Neural cell (in vitro differentiated cells): ENCODE measurements at regions not wholly inside any gene's neighbourhood (a gene's known extent, or its start where the extent isn't known, plus 50 kb on each side); places are given as distances from the start of the nearest gene placed in this dataset.

Source experiments
- H2AFZ ChIP-seq: fragments of 200-600, 300-800 bp; sonication (generic), shearing (Covaris generic); 2 replicates; pipeline ENCODE4 v1.6.0; 2014; ENCODE audit warnings: low read depth, mild to moderate bottlenecking, antibody characterized with exemption, low read length, moderate library complexity
- H3F3A ChIP-seq: fragments of 200-600 bp; shearing (Covaris generic); 2 replicates; pipeline ENCODE4 v1.6.1; 2016; ENCODE audit warnings: mild to moderate bottlenecking, moderate library complexity, mixed read lengths, antibody characterized with exemption, low read length; ENCODE audit not compliant: insufficient read depth, poor library complexity, severe bottlenecking
- H3K27ac ChIP-seq: fragments of 200-600, 300-800 bp; sonication (generic), shearing (Covaris generic); 2 replicates; pipeline ENCODE4 v1.5.1; 2014; ENCODE audit warnings: mild to moderate bottlenecking, low read length, moderate library complexity
- H3K27me3 ChIP-seq: fragments of 300-800, 200-600 bp; sonication (generic), shearing (Covaris generic); 2 replicates; pipeline ENCODE4 v1.6.0; 2014; ENCODE audit warnings: mild to moderate bottlenecking, low read depth, low read length, moderate library complexity; ENCODE audit not compliant: insufficient read depth
- H3K36me3 ChIP-seq: fragments of 300-800, 200-600 bp; sonication (generic), shearing (Covaris generic); 2 replicates; pipeline ENCODE4 v1.5.1; 2014; ENCODE audit warnings: mild to moderate bottlenecking, antibody characterized with exemption, low read length, moderate library complexity; ENCODE audit not compliant: insufficient read depth
- H3K4me2 ChIP-seq: fragments of 300-800, 200-600 bp; sonication (generic), shearing (Covaris generic); 2 replicates; pipeline ENCODE4 v1.6.0; 2014; ENCODE audit warnings: mild to moderate bottlenecking, low read length
- H3K4me3 ChIP-seq: fragments of 300-800, 200-600 bp; sonication (generic), shearing (Covaris generic); 2 replicates; pipeline ENCODE4 v1.5.1; 2014; ENCODE audit warnings: mild to moderate bottlenecking, low read length, moderate library complexity
- H3K79me2 ChIP-seq: fragments of 200-600 bp; shearing (Covaris generic); replicated peaks from 2 replicates; pipeline ENCODE4 v1.6.0; 2014; ENCODE audit warnings: mild to moderate bottlenecking, low read length, moderate library complexity; ENCODE audit not compliant: insufficient read depth
- H3K9ac ChIP-seq: fragments of 300-800, 200-600 bp; sonication (generic), shearing (Covaris generic); 2 replicates; pipeline ENCODE4 v1.6.1; 2016; ENCODE audit warnings: mild to moderate bottlenecking, low read length, mixed read lengths
- H3K9me2 ChIP-seq: fragments of 200-600 bp; shearing (Covaris generic); 2 replicates; pipeline ENCODE4 v1.6.1; 2016; ENCODE audit warnings: mild to moderate bottlenecking, low read length, mixed read lengths; ENCODE audit not compliant: insufficient read depth
- H3K9me3 ChIP-seq: fragments of 200-600, 300-800 bp; sonication (generic), shearing (Covaris generic); 2 replicates; pipeline ENCODE4 v1.6.1; 2016; ENCODE audit warnings: mild to moderate bottlenecking, mixed run types, low read length, moderate library complexity, mixed read lengths
- H4K20me1 ChIP-seq: fragments of 200-600 bp; shearing (Covaris generic); 2 replicates; pipeline ENCODE4 v1.6.1; 2016; ENCODE audit warnings: mild to moderate bottlenecking, mixed run types; ENCODE audit not compliant: insufficient read depth
- CTCF ChIP-seq: fragments of 450-650 bp; IDR thresholded peaks from 2 replicates; pipeline ENCODE4 v1.5.1; 2014; ENCODE audit warnings: antibody characterized with exemption, mild to moderate bottlenecking, moderate library complexity; ENCODE audit not compliant: poor library complexity, severe bottlenecking
- EP300 ChIP-seq: fragments of 450-650 bp; conservative IDR thresholded peaks from 2 replicates; pipeline ENCODE4 v1.6.1; 2014; ENCODE audit warnings: antibody characterized with exemption, mild to moderate bottlenecking, moderate library complexity; ENCODE audit not compliant: poor library complexity, severe bottlenecking
- EZH2 ChIP-seq: fragments of 200-600, 300-800 bp; shearing (Covaris generic), sonication (generic); IDR thresholded peaks from 2 replicates; pipeline ENCODE4 v1.6.1; 2014; ENCODE audit warnings: antibody characterized with exemption, low read length, borderline replicate concordance, mild to moderate bottlenecking; ENCODE audit not compliant: insufficient read depth, poor library complexity, severe bottlenecking
- MXI1 ChIP-seq: fragments of 450-650 bp; conservative IDR thresholded peaks from 2 replicates; pipeline ENCODE4 v1.6.1; 2014; ENCODE audit warnings: antibody characterized with exemption, mild to moderate bottlenecking; ENCODE audit not compliant: poor library complexity, severe bottlenecking
- POLR2AphosphoS5 ChIP-seq: IDR thresholded peaks from 2 replicates; pipeline ENCODE4 v1.6.1; 2012
- RAD21 ChIP-seq: fragments of 450-650 bp; conservative IDR thresholded peaks from 2 replicates; pipeline ENCODE4 v1.6.1; 2014; ENCODE audit warnings: antibody characterized with exemption, mild to moderate bottlenecking, moderate library complexity
- SMC3 ChIP-seq: fragments of 450-650 bp; conservative IDR thresholded peaks from 2 replicates; pipeline ENCODE4 v1.6.1; 2014; ENCODE audit warnings: antibody characterized with exemption, mild to moderate bottlenecking, moderate library complexity; ENCODE audit not compliant: poor library complexity
- TAF1 ChIP-seq: IDR thresholded peaks from 2 replicates; pipeline ENCODE4 v1.6.1; 2012; ENCODE audit warnings: low read depth
- TF ChIP-seq, protein P1 (sequence below): IDR thresholded peaks from 2 replicates; pipeline ENCODE4 v1.6.1; 2012; ENCODE audit warnings: borderline replicate concordance

- H3F3A ChIP-seq: no peaks in the 10 kb centered on the region
- no peaks in the 10 kb centered on the region for H3K79me2 ChIP-seq
- no peaks in the 10 kb centered on the region for H4K20me1 ChIP-seq
- H3K27me3 ChIP-seq: no peaks in the 10 kb centered on the region
- H3K9ac ChIP-seq: no peak overlapping the region
- H2AFZ ChIP-seq: no peak overlapping the region
- no peak for TF ChIP-seq TAF1
- peak; percentile 63 for TF ChIP-seq POLR2AphosphoS5
- TF ChIP-seq EP300: peak; percentile 61
- no peak overlapping the region for H3K4me2 ChIP-seq
- H3K4me3 ChIP-seq: no peak overlapping the region
- H3K27ac ChIP-seq: no peak overlapping the region
- no peaks in the 10 kb centered on the region for H3K9me2 ChIP-seq
- no peaks in the 10 kb centered on the region for H3K36me3 ChIP-seq
- H3K9me3 ChIP-seq: no peaks in the 10 kb centered on the region
Measured at GRCh38 chr9:103371152-103371551, 376.0 kb downstream of the CYLC2 start.

DNA sequence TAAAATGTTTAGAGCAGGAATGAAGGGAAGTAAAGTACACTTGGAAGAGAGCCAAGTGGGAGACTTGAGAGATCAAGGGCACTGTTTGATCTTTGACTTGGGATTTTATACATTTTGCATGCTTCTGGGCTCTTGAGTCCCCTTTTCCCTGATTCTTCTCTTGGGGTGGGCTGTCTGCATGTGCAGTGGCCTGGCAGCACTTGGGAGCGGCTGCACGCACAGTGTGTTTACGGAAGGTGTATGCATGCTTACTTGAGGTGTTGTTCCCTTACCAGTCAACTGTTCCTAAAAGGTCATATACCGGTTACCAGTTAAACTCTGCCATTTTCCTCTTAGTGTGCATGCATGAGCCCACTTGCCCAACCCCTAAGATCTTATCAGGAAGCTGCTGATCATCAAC is 377.7 kb downstream of the CYLC2 start:
- H3F3A ChIP-seq: no peaks in the 10 kb centered on the region
- no peak overlapping the region for H3K4me2 ChIP-seq
- no peaks in the 10 kb centered on the region for H3K27me3 ChIP-seq
- H3K79me2 ChIP-seq: no peaks in the 10 kb centered on the region
- H2AFZ ChIP-seq: no peak overlapping the region
- no peak for TF ChIP-seq CTCF
- TF ChIP-seq RAD21: no peak
- TF ChIP-seq SMC3: no peak
- no peak for TF ChIP-seq EP300
- no peak for TF ChIP-seq EZH2
- TF ChIP-seq, protein P1, sequence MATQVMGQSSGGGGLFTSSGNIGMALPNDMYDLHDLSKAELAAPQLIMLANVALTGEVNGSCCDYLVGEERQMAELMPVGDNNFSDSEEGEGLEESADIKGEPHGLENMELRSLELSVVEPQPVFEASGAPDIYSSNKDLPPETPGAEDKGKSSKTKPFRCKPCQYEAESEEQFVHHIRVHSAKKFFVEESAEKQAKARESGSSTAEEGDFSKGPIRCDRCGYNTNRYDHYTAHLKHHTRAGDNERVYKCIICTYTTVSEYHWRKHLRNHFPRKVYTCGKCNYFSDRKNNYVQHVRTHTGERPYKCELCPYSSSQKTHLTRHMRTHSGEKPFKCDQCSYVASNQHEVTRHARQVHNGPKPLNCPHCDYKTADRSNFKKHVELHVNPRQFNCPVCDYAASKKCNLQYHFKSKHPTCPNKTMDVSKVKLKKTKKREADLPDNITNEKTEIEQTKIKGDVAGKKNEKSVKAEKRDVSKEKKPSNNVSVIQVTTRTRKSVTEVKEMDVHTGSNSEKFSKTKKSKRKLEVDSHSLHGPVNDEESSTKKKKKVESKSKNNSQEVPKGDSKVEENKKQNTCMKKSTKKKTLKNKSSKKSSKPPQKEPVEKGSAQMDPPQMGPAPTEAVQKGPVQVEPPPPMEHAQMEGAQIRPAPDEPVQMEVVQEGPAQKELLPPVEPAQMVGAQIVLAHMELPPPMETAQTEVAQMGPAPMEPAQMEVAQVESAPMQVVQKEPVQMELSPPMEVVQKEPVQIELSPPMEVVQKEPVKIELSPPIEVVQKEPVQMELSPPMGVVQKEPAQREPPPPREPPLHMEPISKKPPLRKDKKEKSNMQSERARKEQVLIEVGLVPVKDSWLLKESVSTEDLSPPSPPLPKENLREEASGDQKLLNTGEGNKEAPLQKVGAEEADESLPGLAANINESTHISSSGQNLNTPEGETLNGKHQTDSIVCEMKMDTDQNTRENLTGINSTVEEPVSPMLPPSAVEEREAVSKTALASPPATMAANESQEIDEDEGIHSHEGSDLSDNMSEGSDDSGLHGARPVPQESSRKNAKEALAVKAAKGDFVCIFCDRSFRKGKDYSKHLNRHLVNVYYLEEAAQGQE: no peak
- no peak for TF ChIP-seq TAF1
- H4K20me1 ChIP-seq: no peaks in the 10 kb centered on the region
- H3K9me2 ChIP-seq: no peaks in the 10 kb centered on the region
- no peak overlapping the region for H3K27ac ChIP-seq
- no peaks in the 10 kb centered on the region for H3K9me3 ChIP-seq
- H3K9ac ChIP-seq: no peak overlapping the region
- no peaks in the 10 kb centered on the region for H3K36me3 ChIP-seq
- no peak overlapping the region for H3K4me3 ChIP-seq

DNA sequence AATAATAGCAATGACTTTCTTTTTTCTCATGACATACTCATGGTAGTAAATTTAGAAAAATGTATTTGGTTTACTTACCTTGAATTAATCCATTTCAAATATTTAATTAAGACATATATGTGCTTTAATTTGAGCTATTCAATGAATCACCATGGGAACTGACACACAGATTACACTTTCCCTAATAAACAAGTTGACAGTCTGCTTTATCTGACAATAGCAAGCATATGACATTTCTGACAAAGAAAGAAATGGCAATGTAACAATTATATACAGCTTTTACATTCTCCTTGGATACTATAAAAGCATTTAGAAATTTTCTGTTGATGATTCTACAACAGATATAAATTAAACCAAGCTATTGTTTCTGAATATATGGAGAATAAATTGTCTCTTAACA is 382.5 kb downstream of the CYLC2 start:
- Histone ChIP-seq H3K4me2 (peak overlapping the region; percentile 2), H3K4me3 (no peak overlapping the region), H3K27ac (no peak overlapping the region), H3F3A (no peaks in the 10 kb centered on the region), H3K27me3 (no peaks in the 10 kb centered on the region), H3K36me3 (no peaks in the 10 kb centered on the region), H2AFZ (no peak overlapping the region), H4K20me1 (no peaks in the 10 kb centered on the region), H3K9me3 (no peaks in the 10 kb centered on the region), H3K79me2 (no peaks in the 10 kb centered on the region), H3K9ac (no peak overlapping the region), H3K9me2 (no peaks in the 10 kb centered on the region)
- peak; percentile 91 for TF ChIP-seq EP300
- TF ChIP-seq MXI1: no peak
- peak; percentile 57 for TF ChIP-seq POLR2AphosphoS5
- TF ChIP-seq SMC3: no peak
- TF ChIP-seq, protein P1: no peak
